ENCODE measurements at regions not wholly inside any gene's neighbourhood (a gene's known extent, or its start where the extent isn't known, plus 50 kb on each side); places are given as distances from the start of the nearest gene placed in this dataset.
"Not testable (repeated sequence)": the region's sequence is repeated elsewhere in the genome, so short reads cannot be mapped to it uniquely, and the experiment has no call there.

DNA sequence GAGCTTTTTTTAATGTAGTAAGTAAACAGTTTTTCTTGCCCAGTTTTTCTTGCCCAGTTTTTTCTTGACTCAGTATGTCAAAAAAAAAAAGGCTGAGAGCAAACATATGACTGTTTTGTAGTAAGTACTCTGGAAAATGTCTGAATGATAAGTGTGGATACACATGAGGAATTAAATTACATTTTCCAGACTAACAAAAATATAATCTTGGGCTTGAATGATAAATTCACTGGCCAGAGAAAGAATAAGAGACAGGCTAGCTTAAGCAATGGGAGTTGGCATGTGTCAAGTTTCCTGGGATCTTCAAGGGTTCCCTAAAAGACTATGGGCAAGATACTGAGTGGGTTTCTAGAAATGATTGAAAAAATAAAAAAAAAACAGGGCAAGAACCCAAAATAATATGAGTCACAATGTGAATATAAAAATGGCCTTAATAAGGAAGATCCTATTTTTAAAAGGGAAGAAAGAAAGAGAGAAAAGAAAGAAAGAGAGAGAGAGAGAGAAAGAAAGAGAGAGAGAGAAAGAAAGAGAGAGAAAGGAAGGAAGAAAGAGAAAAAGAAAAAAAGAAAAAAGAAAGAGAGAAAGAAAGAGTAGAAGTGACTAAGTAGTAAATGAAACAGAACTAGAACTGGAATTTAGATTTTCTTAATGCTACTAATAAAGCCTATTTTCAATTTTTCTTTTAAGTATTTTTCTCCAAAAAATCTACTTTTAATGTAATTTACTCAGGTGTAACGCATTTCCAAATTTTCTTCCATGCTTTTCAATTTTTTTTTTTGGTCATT, 60.2 kb downstream of the TFPI2 start:
- DNase-seq: no peak

DNA sequence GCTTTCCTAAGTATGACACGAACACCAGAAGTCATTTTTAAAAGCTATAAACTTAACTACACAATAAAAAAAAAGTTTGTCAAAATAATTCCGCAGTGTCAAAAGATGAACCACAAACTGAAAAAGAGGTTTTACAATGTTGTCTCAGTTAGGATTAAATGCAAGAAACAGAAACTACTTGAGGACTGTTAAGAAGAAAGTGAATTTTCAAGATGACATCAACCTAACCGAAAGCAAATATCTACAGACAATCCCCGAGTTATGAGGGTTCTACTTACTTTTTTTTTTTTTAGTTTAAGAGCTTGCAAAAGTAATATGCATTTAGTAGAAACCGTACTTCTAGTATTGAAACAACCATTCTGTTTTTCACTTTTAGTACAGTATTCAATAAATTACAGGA, 62.3 kb downstream of the TFPI2 start:
- DNase-seq: no peak

DNA sequence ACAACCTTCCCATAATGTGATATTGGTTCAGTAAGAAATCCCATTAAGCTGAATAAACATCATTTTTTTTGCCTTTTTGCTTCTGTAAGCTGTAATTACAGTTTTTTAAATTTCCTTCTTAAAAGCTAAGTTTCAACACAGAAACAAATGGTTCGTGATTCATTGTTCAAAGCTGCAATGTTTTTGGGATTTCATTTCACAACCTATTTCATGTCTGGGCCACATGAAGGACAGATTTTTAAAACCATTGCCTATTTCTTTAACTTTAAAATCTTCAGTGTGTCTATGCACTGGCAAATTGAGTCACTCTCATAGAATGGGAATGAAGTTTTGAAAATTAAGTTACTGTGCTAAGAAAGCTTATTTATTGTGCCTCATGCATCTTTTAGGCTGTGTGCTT, 66.9 kb downstream of the TFPI2 start:
- no peak for DNase-seq

DNA sequence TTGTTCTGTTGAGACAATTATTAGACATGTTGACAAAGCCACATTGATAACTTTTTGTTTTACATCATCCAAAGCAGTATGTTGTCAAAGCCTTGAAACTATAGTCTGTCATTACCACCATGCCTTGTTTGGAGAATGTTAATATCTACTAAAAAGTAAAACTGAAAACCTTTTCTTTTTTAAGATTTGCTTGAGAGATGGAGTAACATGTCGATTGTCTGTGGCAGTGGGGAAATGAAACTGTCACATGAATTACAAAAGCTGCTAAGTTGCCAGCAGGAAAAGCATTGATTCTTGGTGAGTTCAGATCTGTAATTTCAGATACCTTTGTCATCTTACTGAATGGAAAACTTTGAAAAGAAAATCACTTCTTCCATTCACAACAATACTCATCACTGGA, 69.1 kb downstream of the TFPI2 start:
- DNase-seq: no peak

DNA sequence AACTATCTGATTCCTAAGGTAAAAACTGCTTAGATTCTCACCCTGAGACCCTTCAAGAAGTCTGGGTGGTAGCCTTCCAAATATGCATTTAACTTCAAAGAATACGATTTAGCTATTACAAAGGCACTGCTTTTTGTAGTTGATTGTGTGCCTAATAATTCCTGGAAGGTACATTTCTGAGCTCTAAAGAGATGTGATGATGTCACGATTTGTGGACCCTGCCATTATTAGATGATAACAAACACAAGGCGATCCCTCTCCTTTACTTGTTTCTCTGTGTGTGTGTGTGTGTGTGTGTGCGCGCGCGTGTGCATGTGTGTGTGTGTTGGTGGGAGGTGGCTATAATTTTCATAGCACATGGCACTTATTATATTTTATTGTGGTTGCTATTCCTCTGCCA, 70.9 kb downstream of the TFPI2 start:
- DNase-seq: no peak

DNA sequence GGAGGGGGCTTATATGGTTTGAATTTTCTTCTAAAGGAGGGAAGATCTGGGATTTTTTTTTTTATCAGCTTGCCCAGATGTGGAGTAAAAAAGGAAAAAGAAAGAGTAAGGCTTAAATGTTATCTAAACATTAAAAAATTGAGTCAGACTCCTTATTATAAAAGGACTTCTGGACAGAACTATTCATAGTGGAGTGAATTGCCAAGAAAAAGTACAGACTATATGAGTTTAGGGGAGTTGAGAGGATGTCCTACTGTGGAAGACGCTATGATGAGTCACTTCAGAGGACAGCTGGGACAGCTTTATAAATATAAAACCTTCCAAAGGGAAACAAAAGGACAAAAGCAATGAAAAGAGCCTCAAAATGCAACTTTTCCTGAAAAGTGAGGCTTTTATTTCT, 73.0 kb downstream of the TFPI2 start:
- no peak for DNase-seq

DNA sequence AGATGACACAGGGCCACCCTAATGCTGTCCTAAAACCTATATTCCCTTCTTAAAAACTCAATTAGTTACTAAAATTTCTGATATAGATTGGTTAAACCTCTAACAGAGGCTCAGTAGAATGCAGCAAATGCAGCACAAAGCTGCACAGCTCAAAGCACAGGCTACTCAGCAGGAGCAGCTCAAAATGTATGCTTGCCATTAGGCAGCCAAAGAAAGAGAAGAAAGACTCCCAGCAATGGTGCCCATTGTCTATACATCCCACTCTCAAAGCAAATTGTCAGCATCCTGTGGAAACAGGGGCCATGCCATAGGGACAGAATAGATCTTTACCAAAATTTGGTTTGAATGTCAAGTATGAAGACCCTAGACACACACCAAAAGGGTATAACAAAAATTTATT, 73.5 kb downstream of the TFPI2 start:
- DNase-seq: no peak

- no peak for DNase-seq
Measured at GRCh38 chr7:93813514-93813913, 77.0 kb downstream of the TFPI2 start.

DNA sequence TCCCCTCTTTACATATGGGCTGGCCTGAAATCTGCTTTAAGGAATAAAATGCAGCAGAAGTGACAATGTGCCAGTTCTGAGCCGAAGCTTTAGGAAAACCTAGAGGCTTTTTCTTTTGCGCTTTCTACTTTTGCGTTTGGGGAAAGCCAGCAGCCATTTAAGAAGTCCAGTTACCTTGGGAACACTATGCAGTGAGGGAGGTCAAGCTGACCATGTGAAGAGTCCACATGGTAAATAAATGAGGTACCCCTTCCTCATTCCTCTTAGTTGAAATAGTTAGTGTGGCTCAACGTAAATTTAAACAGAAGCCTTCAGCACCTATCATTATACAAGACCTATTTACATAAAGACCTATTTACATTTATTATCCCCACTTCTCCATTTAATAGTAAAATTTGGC, 78.5 kb downstream of the TFPI2 start:
- DNase-seq: no peak

- no peak for DNase-seq
Measured at GRCh38 chr7:93811198-93811597, 79.4 kb downstream of the TFPI2 start.

DNA sequence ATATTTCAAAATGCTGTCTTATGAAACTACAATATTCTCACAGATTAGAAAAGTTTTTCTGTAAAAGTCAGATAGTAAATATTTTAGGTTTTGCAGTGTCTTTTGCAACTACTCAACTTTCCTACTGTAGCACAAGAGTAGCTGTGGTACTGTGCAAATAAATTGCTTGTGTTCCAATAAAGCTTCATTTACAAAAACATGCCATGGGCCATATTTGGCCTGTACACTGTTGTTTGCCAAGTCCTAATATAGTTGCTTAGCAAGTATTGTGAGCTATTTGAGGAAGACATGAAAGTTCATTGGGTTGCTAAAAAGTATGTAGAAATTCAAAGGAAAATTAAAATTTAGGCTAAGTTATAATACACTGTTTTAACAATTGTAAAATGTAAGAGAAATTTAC, 80.0 kb downstream of the TFPI2 start:
- DNase-seq: no peak

GRCh38 chr7:93804726-93805125, 85.8 kb downstream of the TFPI2 start:
- DNase-seq: no peak

GRCh38 chr7:93799750-93800357, 90.7 kb downstream of the TFPI2 start:
- no peak for DNase-seq

- not testable (repeated sequence) for DNase-seq
Measured at GRCh38 chr7:93793084-93793697, 97.4 kb downstream of the TFPI2 start.

GRCh38 chr7:93779115-93779514, 111.4 kb downstream of the TFPI2 start:
- DNase-seq: no peak

GRCh38 chr7:93778384-93778783, 112.2 kb downstream of the TFPI2 start:
- no peak for DNase-seq

DNA sequence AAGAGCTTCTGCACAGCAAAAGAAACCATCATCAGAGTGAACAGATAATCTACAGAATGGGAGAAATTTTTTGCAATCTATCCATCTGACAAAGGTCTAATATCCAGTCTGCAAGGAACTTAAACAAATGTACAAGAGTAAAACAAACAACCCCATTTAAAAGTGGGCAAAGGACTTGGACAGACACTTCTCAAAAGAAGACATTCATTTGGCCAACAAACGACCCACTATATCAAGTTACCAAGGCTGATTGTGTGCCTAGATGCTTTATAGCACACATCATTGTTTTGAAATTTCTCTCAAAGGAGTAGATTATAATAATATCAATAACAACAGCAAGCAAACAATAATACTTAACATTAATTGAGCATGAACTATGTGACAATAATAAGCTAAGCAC, 117.1 kb downstream of the TFPI2 start:
- DNase-seq: no peak

GRCh38 chr7:93765475-93765874, 125.1 kb downstream of the TFPI2 start:
- DNase-seq: no peak

- DNase-seq: no peak
Measured at GRCh38 chr7:93758631-93759030, 131.9 kb downstream of the TFPI2 start.

DNA sequence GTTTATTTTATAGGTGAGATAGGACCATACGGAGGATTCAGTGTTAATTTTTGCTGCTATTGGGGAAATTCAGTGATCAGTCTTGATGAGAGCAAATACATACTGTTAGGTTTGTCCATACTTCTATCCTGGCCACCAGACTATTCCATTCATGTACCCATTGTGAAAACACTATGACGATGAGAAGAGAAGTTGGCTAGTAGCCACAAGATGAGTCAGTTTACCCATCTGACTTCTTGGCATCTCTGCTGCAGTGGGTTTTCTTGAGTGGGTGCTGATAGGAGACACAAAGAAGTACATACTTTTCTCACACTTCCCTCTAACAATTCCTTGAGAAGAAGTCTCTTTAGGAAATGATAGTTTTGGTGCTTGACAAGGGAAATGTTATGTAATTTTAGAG, 133.1 kb downstream of the TFPI2 start:
- no peak for DNase-seq

DNA sequence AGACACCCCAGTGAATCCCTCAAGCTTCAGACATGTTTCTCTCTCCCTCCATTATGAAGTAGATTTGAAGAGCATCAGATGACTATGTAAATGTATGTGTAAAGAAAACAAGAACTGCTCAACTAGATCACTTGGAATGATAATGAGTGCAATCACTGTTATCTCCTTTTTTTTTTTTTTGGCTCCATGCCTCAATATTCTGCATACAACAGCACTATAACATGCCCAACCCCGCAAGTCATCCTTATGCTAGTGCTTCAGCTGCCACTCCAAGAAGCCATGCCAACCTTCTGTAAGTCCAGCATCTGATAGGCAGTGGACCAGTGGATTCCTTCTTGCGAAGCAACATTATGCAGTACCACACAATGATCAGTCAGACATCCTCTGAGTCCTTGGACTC, 133.7 kb downstream of the TFPI2 start:
- DNase-seq: no peak

- no peak for DNase-seq
Measured at GRCh38 chr7:93751421-93751820, 139.1 kb downstream of the TFPI2 start.

DNA sequence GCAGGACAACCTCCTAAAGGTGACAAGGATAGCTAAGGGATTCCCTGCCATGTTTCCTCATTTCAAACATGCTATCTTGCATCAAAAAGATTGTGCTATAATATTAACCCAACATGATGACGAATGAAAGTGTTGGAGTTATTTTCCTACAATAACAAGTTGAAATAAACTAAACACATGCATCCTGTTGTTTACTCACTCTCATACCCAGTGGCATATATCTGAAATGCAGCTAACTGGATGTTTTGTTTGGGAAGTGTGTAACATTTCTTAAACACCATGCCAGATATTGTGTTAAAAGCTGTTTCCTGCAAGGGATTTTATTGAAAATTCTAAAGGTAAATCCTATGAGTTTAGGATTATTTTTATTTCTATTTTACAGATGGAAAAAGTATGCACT, 139.6 kb downstream of the TFPI2 start:
- DNase-seq: no peak

GRCh38 chr7:93747019-93747418, 143.5 kb downstream of the TFPI2 start:
- no peak for DNase-seq

GRCh38 chr7:93739424-93739823, 151.1 kb downstream of the TFPI2 start:
- no peak for DNase-seq
